ENCODE measurements at regions not wholly inside any gene's neighbourhood (a gene's known extent, or its start where the extent isn't known, plus 50 kb on each side); places are given as distances from the start of the nearest gene placed in this dataset.
"Not testable (repeated sequence)": the region's sequence is repeated elsewhere in the genome, so short reads cannot be mapped to it uniquely, and the experiment has no call there.

DNA sequence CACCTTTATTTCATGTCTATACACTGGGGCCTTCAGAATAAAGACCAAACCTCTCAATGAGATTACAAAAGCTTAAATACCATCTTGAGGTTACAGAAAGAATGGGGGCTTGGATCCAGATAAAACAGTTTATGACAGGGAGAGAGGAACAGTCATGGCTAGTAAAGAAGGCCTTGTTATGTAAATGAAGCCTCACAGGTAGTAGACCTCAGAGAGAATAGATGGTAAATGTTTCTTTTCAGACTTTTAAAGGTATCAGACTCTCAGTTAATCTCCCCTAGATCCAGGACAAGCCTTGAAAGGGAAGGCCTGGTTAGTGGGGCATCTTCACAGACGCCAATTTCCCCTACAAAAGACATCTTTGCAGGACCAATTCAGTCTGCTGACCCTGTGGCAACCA is 1325.6 kb downstream of the HACE1 start:
- no peak for DNase-seq

DNA sequence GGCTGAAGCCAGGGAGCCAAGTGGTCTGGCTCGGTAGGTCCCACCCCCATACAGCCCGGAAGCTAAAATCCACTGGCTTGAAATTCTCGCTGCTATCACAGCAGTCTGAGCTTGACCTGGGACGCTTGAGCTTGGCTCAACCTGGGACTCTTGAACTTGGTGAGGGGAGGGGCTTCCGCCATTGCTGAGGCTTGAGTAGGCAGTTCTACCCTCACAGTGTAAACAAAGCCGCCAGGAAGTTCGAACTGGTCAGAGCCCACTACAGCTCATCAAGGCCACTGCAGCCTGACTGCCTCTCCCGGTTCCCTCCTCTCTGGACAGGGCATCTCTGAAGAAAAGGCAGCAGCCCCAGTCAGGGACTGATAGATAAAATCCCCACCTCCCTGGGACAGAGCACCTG is 1337.7 kb downstream of the HACE1 start:
- DNase-seq: no peak

DNA sequence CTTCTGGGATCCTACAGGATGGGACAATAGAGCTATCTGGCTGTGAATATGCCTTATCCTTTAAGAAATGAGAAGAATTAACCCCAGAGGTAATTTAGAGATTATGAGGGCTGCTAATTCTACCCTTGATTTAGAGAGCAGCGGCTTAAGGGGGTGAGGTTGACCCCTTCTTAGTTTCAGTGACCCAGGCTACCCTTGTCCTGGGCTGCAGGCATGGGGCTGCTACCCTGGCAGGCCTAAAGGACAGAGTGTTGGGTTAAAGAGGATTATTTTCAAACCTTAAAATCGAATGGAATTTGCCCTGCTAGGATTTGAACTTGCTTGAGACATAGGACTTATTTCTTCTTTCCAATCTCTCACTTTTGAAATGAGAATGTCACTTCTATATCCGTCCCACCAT is 1343.4 kb downstream of the HACE1 start:
- DNase-seq: no peak

DNA sequence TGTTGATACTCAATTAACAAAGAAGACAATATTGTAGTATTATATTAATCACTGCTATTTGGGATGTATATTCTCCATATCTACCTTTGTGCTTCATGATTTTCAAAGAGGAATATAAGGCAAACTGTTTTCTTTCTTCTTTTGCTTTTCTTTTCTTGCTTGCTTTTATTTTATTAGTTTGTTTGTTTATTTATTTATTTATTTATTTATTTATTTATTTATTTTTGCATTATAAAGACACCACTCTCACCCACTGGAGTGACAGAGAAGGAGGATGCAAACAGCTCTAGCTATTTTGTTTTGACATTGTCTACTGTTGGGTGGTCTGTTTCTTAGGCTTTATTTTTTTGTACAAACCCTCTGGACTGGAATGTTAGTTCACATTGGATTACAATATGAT is 1352.7 kb downstream of the HACE1 start:
- DNase-seq: no peak

DNA sequence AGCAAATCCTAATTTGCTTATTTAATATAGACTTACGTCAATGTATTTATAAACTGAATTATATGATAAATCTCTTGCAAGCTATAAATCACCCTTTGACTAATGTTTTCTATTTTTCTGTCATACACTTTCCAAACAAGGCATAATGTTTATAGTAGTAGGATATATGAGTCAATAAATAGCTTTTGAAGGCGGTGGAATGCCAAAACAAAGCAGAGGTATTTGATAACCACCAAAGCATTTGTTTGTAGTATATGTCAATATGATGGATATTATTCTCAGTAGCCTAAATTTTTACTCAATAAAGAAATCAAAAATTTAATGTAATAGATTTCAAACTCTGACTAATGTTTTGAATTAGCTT is 1354.6 kb downstream of the HACE1 start:
- no peak for DNase-seq

DNA sequence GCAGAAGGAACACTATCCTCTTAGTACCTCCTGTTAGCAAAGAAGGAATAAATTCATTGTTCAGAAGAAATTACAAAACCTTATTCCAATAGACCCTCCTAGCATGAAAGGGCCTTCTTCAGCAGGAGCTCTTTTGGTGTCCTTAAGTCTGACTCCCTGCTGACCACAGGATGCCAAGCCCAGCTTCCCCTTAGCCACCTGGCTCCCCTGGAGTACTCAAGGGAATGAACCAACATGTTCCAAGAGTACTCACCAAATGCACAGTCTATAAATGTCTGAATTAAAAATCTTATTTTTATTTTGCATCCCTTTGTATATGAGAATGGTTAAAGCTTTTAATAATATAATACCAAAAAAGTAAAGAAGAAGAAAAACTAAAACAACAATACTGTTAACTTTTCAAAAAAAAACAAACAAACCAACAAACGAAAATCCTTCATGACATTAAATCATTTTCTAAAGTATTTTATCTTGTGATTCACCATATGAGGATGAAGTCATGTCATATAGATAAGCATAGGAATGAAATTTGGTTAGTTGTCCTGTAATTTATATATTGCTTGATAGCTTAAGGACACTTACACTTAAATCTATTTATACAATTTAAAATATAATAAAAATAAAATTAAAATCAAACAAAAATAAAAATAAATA is 1355.1 kb downstream of the HACE1 start:
- DNase-seq: no peak

DNA sequence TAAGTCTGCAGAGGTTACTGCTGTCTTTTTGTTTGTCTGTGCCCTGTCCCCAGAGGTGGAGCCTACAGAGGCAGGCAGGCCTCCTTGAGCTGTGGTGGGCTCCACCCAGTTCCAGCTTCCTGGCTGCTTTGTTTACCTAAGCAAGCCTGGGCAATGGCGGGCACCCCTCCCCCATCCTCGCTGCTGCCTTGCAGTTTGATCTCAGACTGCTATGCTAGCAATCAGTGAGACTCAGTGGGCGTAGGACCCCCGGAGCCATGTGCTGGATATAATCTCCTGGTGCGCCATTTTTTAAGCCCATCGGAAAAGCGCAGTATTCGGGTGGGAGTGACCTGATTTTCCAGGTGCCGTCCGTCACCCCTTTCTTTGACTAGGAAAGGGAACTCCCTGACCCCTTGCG is 1363.1 kb downstream of the HACE1 start:
- DNase-seq: not testable (repeated sequence)

DNA sequence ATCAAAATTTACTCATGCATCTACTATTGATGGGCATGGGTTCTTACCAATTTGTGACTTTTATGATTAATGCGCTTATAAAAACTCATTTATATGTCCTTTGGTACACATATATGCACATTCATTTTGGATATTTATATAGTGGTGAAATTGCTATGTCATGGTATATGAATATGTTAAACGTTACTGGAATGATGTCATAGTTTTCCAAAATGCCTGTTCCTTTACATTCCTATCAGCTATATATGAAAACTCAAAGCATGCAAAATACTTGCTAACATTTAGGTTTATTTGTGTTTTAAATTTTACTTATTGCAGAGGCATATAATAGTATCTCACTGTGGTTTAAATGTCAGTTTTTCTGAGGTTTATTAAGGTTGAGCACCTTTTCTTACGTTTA is 1403.1 kb downstream of the HACE1 start:
- DNase-seq: no peak

DNA sequence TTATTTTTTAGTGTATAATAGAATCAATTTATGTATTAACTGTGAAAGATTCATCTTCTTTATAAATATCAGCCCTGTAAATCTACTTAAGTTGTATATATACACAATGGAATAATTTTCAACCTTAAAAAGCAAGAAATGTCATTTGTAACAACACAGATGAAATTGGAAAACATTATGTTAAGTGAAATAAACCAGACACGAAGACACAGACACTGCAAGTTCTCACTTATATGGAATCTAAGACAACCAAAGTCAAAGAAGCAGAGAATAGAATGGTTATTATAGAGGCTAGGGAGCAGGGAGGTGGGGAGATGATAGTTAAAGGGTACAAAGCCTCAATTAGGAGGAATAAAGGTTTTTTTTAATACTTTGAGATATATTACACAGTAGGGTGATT is 1404.4 kb downstream of the HACE1 start:
- no peak for DNase-seq

DNA sequence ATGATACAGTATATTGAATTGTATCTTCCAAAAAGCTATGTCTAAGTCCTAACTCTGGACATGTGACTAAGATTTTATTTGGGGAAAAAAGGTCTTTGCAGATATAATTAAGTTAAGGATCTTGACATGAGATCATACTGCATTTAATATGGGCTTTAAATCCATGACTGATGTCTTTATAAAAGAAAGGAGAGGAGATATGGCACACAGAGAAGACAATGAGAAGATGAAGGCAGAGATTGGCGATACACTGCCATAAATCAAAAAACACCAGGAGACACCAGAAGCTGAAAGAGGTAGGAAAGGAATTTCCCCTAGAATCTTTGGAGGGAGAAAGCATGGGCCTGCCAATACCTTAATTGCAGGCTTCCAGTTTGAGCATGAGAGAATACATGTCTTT is 1450.2 kb downstream of the HACE1 start:
- no peak for DNase-seq

DNA sequence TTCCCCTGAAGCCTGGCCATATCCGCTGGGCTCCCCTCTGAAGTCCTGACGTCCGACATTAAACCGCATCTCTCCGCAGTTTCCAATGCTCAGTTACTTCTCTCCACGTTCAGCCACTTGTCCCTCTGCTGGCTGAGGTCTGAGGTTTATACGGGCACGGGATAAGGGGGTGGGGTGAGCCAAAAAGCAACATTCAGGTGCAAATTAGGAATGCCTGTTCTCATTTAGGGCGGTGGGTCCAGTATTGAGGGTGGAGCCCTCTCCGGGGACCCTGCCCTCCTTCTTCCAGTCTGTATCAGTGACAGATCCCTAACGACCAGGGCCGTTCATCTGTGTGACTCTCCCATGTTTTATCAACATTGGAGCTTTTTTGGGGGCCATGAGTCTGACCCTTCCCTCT is 1454.4 kb downstream of the HACE1 start:
- no peak for DNase-seq

DNA sequence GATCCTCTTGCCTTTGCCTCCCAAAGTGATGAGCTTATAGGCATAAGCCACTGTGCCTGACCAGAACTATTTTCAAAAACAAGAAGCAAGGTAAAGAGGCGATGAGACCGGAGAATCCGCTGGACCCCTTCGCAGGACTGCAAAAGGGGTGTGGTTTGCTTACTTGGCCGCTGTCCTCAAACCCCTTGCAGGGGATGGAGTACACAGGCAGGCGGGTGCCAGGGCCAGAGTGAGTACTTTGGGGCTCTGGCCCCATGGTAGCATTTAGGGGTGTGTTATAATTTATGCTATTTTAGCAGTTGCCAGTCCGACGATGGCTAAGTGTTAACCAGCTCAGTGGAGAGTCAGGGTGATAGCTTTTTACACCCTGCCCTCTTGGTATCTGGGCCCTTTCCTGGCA is 1454.9 kb downstream of the HACE1 start:
- DNase-seq: no peak

DNA sequence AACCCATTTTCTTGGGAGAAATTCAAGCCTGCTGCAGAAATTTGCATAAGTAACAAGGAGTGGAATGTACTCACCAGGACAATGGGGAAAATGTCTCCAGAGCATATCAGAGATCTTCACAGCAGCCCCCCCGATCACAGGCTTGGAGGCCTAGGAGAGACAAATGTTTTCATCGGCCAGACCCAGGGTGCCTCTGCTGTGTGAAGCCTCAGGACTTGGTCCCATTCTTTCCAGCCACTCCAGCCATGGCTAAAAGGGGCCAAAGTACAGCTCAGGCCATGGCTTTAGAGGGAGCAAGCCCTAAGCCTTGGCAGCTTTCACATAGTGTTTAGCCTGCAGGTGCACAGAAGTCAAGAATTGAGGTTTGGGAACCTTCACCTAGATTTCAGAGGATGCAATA is 1463.0 kb downstream of the HACE1 start:
- DNase-seq: no peak

DNA sequence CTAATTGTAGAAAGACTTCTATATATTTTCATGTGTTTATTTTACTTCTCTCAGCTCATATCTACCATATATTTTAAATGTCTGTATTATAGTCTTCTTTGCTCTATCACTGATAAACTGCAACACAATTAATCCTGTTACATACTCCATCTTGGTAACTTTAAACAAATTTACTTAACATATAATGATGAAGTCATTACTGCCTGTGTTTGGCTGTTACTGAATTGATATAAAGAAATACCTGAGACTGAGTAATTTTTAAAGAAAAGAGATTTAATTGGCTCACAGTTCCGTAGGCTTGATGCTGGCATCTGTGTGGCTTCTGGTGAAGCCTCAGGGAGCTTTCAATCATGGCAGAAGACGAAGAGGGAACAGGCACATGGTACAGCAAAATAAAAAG is 1480.4 kb downstream of the HACE1 start:
- no peak for DNase-seq

DNA sequence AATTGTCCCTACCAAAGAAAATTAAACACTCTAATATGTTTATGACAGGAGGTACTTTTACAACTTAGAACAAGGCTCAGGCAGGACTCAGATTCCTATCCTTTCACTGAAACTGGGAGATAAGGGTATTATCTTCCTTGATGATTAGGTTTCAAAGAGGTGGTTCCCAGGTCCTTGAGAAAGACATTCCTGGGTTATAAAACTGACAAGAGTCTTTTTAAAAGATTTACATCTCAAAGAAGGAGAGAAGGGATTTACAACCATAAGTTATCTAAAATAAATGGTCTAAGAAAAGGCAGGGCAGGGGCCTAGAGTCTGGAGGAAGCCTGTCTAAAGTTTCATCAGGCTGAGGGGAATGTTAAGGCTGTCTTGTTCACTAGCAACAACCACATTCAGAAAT is 1492.5 kb downstream of the HACE1 start:
- no peak for DNase-seq

DNA sequence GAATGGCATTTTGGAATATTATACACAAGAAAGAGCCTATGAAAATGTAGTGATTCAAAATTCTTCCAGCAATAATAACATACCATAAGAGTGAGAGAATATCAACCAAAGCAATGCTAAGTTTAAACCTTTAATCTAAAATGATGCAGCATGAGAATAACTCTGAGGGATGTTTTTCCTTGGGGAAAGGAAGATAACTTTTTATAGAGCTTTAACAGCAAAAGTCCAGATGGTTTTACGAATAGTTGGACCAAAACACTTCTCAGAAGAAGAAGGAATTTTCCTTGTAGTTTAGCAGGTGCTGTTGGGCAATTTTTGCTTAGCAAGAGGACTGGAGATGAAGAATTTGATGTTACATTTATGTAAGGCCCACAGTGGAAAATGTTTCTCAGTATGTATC is 1503.2 kb downstream of the HACE1 start:
- DNase-seq: no peak

DNA sequence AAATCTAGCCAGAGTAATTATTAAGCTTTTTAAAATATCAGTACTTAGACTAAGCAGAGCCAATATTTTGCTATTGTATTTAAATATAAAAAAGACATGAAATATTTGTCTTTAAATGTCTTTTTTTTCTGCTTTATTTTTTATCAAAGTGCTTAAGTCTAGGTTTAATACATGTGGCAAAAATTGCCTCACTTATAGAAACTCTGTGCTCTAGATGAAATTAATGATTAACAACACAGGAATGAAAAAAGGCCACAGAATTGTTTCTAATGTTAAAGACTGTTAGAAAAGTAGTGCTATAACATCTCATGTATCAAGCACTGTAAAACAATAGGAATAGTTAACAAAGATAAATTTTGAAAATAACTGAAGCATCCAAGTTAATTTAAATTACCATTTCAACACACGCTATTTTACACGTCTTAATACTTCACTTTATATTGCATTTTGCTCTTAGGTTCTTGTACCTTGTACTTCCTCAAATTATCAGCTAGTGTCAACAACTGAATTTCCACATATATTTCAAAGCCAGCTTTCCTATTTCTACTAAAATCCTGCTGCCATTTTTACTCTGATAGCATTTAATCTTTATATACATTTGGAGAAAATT is 1515.1 kb downstream of the HACE1 start:
- no peak for DNase-seq

DNA sequence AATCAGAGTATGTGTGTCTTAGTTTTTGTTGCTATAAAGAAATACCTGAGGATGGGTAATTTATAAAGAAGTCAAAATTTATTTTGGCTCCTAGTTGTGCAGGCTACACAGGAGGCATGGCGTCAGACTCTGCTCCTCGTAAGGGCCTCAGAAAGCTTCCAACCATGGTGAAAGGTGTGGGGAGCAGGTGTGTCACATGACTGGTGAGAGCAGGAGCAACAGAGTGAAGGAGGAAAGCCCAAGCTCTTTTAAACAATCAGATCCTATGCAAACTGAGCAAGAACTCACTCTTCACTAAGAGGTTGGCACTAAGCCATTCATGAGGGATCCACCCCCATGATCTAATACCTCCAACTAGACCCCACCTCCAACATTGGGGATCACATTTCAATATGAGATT is 1524.3 kb downstream of the HACE1 start:
- DNase-seq: no peak

DNA sequence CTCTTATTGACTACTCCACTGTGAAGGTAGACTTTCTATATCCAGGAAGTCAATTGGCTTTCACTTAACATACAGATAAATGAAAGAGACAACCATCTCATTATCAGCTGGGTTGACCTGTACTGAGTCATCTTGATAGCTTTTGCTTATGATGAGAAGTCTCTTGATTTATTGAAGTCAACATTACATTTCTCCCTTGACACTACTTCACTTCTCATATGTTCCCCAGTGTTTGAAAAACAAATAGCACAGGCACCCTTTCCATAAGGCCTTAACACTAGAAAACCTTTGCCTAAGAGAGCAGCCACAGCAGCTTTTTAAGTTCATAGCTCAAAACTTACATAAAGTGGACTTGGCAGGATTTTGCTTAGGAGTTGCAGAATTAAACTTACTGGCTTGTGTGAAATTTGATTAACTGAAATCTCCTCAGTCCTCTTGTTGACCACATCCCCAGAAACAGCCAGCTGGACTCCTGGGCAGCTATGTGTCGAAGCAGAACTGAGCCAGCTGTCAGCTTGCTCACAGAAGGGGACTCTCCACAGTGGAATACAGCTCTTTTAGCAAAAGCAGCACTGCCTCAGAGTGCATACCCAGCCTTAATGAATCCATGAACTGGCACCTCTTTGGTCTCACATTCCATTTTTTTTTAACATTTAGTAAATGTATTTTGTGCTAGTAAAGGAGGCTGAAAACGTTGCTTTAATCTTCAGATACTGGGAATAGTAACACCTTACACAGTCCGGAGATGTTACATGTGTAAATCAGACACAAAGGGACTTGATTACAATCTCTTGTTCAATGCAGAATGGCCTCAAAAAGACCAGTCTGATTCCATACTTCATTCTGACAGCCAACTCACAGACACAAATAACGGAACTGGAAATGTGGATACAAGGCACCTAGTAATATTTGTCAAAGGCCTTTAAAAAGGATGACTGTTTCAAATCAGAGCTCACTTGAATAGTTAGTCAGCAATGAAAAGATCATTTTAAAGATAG is 1532.7 kb downstream of the HACE1 start:
- DNase-seq: peak; percentile 1

DNA sequence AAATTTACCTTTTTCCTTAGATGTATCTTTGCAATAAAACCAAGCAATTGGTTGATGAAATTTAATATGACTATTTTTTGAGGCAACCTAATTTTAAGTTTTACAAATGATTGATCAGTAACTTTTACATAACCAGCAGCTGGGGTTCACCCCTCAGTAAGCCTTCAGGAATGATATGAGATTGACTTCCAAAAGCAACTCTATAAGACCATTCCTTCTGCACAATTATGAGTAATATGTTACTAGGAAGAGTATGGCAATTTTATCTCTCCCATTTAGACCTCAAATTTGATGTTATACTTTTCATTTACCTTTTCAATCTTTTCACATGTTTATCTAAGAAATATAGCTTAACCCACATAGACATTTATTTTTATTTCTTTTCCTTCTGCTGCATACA is 1546.3 kb downstream of the HACE1 start:
- DNase-seq: no peak

DNA sequence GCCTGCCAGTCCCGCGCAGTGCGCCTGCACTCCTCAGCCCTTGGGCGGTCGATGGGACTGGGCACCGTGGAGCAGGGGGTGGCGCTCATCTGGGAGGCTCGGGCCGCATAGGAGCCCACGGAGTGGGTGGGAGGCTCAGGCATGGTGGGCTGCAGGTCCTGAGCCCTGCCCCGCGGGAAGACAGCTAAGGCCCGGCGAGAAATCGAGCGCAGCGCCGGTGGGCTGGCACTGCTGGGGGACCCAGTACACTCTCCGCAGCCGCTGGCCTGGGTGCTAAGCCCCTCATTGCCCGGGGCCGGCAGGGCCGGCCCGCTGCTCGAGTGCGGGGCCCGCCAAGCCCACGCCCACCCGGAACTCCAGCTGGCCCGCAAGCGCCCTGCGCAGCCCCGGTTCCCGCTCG is 1565.3 kb downstream of the HACE1 start:
- DNase-seq: not testable (repeated sequence)

DNA sequence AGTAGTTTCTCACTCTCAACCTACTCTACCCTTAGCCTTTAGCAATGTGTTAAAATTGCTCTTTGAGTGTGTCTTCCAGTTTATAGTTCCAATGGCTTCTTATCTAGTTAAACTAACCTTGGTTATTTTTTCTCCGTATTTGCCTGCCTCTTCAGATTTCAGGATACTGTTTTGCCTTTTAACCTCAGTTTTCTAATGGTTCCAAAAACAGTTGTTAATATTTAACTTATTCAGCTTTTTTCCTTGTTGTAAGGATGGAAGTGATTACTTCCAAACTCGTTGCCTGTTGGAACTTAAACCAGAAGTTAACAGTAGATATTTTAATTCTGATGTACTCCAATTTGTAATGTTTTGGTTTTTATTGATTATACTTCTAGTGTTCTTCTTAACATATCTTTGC is 1574.9 kb downstream of the HACE1 start:
- DNase-seq: no peak

DNA sequence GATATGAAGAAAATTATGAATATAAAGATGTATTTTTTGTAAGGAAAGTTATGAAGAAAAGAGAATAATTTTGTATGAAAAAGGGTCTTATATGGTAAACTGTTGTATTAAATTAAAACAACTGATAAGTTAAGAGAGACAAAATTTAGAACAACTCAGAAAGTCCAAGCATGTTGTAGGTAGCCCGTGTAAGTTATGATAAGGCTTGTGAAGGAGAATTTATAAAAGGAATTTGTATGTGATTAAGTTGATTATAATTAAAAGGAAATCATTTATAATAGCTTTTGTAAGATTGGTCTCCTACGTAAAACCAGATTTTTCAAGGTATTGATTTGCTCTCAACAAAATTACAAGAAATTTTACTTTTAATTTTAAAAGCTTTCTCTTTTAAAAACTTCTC is 1579.3 kb downstream of the HACE1 start:
- DNase-seq: no peak

DNA sequence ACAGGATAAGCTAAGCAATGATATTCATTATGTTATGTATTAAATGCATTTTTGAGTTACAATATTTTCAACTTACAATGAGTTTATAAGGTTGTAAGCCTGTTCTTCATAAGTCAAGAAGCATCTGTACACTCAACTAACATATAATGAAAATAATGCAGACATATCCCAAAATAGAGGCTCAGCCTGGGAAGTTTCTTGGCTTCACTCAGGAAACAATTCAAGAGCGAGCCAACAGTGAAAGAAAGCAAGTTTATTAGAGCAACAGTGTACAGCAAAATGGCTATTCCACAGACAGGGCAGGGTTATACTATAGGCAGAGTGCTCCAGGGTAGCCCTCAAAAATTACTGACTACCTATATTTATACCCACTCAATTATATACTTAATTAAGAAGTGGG is 1581.8 kb downstream of the HACE1 start:
- no peak for DNase-seq
